GM12878 (cell line): ENCODE measurements at regions not wholly inside any gene's neighbourhood (a gene's known extent, or its start where the extent isn't known, plus 50 kb on each side); places are given as distances from the start of the nearest gene placed in this dataset.

ENCODE experiments used
- ATAC-seq: fragments of 200-7000 bp; cut with Tn5 transposase; 3 replicates; pipeline ENCODE4 v1.9.1; 2020; ENCODE audit warnings: mild to moderate bottlenecking, moderate library complexity
- BruUV-seq: library from RNA; stranded (reverse); fragments of 400-500 nt; replicated peaks from 2 replicates; lab custom pipeline; 2021; lab: Mats Ljungman, UMichigan
- CTCF ChIA-PET: fragments of 300-600 bp; sonication (Branson Sonifier 250); formaldehyde crosslinking; extraction: SDS; loops from one replicate; lab custom pipeline; 2021; ENCODE audit warnings: inconsistent platforms; lab: Yijun Ruan, JAX
- POLR2A ChIA-PET: fragments of 350-600 bp; formaldehyde crosslinking; extraction: SDS; loops from one replicate; lab custom pipeline; 2021; ENCODE audit warnings: inconsistent platforms; lab: Charles Lee
- RAD21 ChIA-PET: fragments of 300-600 bp; sonication (Branson Sonifier 250); formaldehyde crosslinking; loops from one replicate; lab custom pipeline; 2023; ENCODE audit warnings: antibody characterized with exemption; ENCODE audit not compliant: unreplicated experiment; lab: Charles Lee
- SMC1A ChIA-PET: fragments of 300-600 bp; sonication (Branson Sonifier 250); formaldehyde crosslinking; loops from one replicate; lab custom pipeline; 2023; ENCODE audit not compliant: unreplicated experiment, uncharacterized antibody; lab: Charles Lee
- DNase-seq: peaks from one replicate; pipeline ENCODE4 v3.0.0-alpha.2; 2011; ENCODE audit warnings: low read depth, low spot score
- FAIRE-seq: peaks from 3 replicates; lab custom pipeline; 2011; peaks lifted over from hg19 to GRCh38; lab: Jason Lieb, UNC
- H2AFZ ChIP-seq: 2 replicates; pipeline ENCODE4 v1.6.0; 2011; ENCODE audit warnings: low read depth, low read length, control low read depth; ENCODE audit not compliant: control insufficient read depth
- H3K27ac ChIP-seq: 2 replicates; pipeline ENCODE4 v1.5.1; 2011; ENCODE audit warnings: control low read depth; ENCODE audit not compliant: control insufficient read depth, insufficient read depth
- H3K27me3 ChIP-seq, 2 experiments: replicated peaks in 1 of 2; 2 replicates each; pipeline versions ENCODE4 v1.6.0 to v1.6.1; 2011; ENCODE audit warnings: low read length in 1 of 2; ENCODE audit not compliant: control insufficient read depth in 2 of 2, insufficient read depth in 2 of 2
- H3K36me3 ChIP-seq, 2 experiments: 2 replicates each; pipeline ENCODE4 v1.5.1; 2011; ENCODE audit warnings: low read length in 1 of 2; ENCODE audit not compliant: control insufficient read depth in 2 of 2, insufficient read depth in 2 of 2
- H3K4me1 ChIP-seq: 2 replicates; pipeline ENCODE4 v1.6.1; 2011; ENCODE audit warnings: mild to moderate bottlenecking, low read length, moderate library complexity, mixed read lengths; ENCODE audit not compliant: control insufficient read depth, insufficient read depth
- H3K4me2 ChIP-seq: 2 replicates; pipeline ENCODE4 v1.6.0; 2011; ENCODE audit warnings: control low read depth; ENCODE audit not compliant: control insufficient read depth, insufficient read depth
- H3K4me3 ChIP-seq: fragments of 200-600 bp; sonication (generic); 2 replicates; pipeline ENCODE4 v1.5.1; 2016
- H3K79me2 ChIP-seq: 2 replicates; pipeline ENCODE4 v1.6.0; 2011; ENCODE audit warnings: low read length; ENCODE audit not compliant: control insufficient read depth, insufficient read depth
- H3K9ac ChIP-seq: 2 replicates; pipeline ENCODE4 v1.8.0; 2011; ENCODE audit warnings: low read length, control low read depth, mixed read lengths; ENCODE audit not compliant: control insufficient read depth, insufficient read depth
- H3K9me3 ChIP-seq: replicated peaks from 3 replicates; pipeline ENCODE4 v1.5.1; 2011; ENCODE audit warnings: mild to moderate bottlenecking, low read length; ENCODE audit not compliant: control insufficient read depth, insufficient read depth
- H4K20me1 ChIP-seq: 2 replicates; pipeline ENCODE4 v1.6.0; 2011; ENCODE audit not compliant: control insufficient read depth, insufficient read depth
- CREB1 ChIP-seq: IDR thresholded peaks from 2 replicates; pipeline ENCODE4 v1.6.1; 2012; ENCODE audit warnings: low read depth, mild to moderate bottlenecking, inconsistent platforms
- IKZF1 ChIP-seq: fragments of 450-650 bp; conservative IDR thresholded peaks from 2 replicates; pipeline ENCODE4 v1.6.1; 2017; ENCODE audit warnings: antibody characterized with exemption, mild to moderate bottlenecking
- KLF5 ChIP-seq: fragments of 450-650 bp; IDR thresholded peaks from 2 replicates; pipeline ENCODE4 v1.6.1; 2014; ENCODE audit warnings: mild to moderate bottlenecking; ENCODE audit not compliant: partially characterized antibody
- RB1 ChIP-seq: fragments of 450-650 bp; formaldehyde crosslinking; IDR thresholded peaks from 2 replicates; pipeline ENCODE4 v1.6.1; 2017; ENCODE audit warnings: mild to moderate bottlenecking, borderline replicate concordance
- WGBS: methylation state at CpG from one replicate; pipeline ENCODE4 v1.1.6; 2016; ENCODE audit warnings: low lambda C conversion rate; ENCODE audit not compliant: insufficient replicate concordance, insufficient coverage; ENCODE audit errors: missing lambda C conversion rate; 5-methylcytosine and 5-hydroxymethylcytosine counted together
- in situ Hi-C: fragments of 300-500 bp; cut with MboI; formaldehyde crosslinking; loops from 9 replicates; pipeline ENCODE4 v1.14.3; 2018; ENCODE audit warnings: mixed read lengths
- intact Hi-C: fragments of 100-400 bp; cut with micrococcal nuclease; formaldehyde crosslinking; loops from one replicate; pipeline ENCODE4 v1.14.2; 2022; ENCODE audit not compliant: unreplicated experiment

DNA sequence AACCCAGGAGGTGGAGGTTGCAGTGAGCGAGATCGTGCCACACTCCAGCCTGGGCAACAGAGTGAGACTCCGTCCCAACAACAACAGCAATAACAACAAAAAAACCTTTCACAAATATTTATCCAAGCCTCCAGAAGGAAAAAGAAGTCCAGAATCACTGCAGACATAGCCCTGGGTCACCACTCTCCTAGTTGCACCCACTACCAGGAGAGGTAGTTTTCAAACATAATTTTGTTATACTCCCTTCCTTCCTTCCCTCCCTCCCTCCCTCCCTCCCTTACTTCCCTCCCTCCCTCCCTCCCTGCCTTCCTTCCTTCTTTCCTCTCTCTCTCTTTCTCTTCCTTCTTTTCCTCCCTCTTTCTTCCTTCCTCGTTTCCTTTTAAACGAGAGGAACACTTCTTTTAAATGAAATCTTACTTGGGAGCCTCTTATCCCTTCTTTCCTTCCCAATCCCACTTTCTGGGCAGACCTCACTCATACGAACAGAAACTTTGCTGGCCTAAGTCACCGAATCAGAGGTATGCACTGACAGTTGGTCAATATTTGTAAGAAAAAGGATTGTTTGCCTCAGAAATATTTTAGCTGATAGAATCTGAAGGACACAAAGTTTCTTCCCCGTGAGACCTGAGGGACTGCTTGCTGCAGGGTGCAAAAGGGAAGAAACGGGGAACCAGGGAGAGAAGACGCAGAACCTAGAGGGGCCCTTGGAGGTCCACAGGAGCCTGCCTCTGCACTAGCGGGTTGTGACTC is 88.1 kb upstream of the AGAP1 start:
- FAIRE-seq (no peak), ATAC-seq (no peak), DNase-seq (no peak)
- no peak overlapping the region for H3K9ac ChIP-seq
- SMC1A ChIA-PET = no interaction called here
- H3K27ac ChIP-seq = no peak overlapping the region
- H4K20me1 ChIP-seq = no peaks in the 10 kb centered on the region
- CTCF ChIA-PET = no interaction called here
- no peak overlapping the region for H2AFZ ChIP-seq
- no peaks in the 10 kb centered on the region for H3K36me3 ChIP-seq
- no peak overlapping the region for H3K4me2 ChIP-seq
- POLR2A ChIA-PET = no interaction called here
- in situ Hi-C loops (no loop called here), intact Hi-C loops (no loop called here)
- no peaks in the 10 kb centered on the region for H3K79me2 ChIP-seq
- H3K9me3 ChIP-seq = no peaks in the 10 kb centered on the region
- no peaks in the 10 kb centered on the region for H3K4me1 ChIP-seq
- no TSS peak for BruUV-seq
- TF ChIP-seq IKZF1 (no peak), RB1 (no peak)
- WGBS = 33% methylated on average over 9 of the region's 11 CpGs
- no peaks in the 10 kb centered on the region for H3K27me3 ChIP-seq
- no peak overlapping the region for H3K4me3 ChIP-seq
- RAD21 ChIA-PET = no interaction called here

DNA sequence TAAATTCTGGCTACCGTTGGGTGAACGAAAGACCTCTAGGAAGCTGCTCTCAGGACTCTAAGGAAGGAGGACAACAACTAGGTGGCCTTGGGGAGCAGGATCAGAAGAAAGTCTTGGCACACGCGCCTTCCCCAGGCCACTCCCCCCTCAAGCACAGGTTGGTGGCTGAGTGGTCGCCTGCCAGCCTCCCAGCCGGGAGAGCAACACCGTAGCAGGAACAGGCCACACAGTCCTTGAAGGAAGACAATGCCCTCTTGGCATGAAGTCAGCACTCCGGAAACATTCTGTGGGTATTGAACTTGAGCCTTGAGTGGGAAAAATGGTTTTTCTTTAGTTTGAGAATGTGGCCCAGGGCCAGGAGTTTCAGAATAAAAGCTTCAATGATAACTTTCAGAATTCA is 87.4 kb upstream of the AGAP1 start:
- no peaks in the 10 kb centered on the region for H3K79me2 ChIP-seq
- no peaks in the 10 kb centered on the region for H3K27me3 ChIP-seq
- H3K4me1 ChIP-seq = no peaks in the 10 kb centered on the region
- H4K20me1 ChIP-seq = no peaks in the 10 kb centered on the region
- H3K4me3 ChIP-seq = no peak overlapping the region
- TF ChIP-seq KLF5 = no peak
- no peak for TF ChIP-seq CREB1
- CTCF ChIA-PET = no interaction called here
- no peaks in the 10 kb centered on the region for H3K36me3 ChIP-seq
- no peak overlapping the region for H3K27ac ChIP-seq
- WGBS = 58% methylated on average over 8 of the region's 8 CpGs
- no peak overlapping the region for H3K9ac ChIP-seq
- RAD21 ChIA-PET = no interaction called here
- H3K4me2 ChIP-seq = no peak overlapping the region
- DNase-seq = no peak
- intact Hi-C loops (no loop called here), in situ Hi-C loops (no loop called here)
- POLR2A ChIA-PET = no interaction called here
- SMC1A ChIA-PET = no interaction called here
- no TSS peak for BruUV-seq
- no peaks in the 10 kb centered on the region for H3K9me3 ChIP-seq
- no peak for ATAC-seq
- no peak overlapping the region for H2AFZ ChIP-seq
- no peak for FAIRE-seq
